HepG2 (cell line): ENCODE measurements at regions not wholly inside any gene's neighbourhood (a gene's known extent, or its start where the extent isn't known, plus 50 kb on each side); places are given as distances from the start of the nearest gene placed in this dataset.

Experiments used
- ATAC-seq: fragments of 200-7000 bp; cut with Tn5 transposase; 3 replicates; pipeline ENCODE4 v1.9.1; 2020; ENCODE audit warnings: mild to moderate bottlenecking, moderate library complexity
- BruUV-seq: library from RNA; stranded (reverse); fragments of 400-500 nt; replicated peaks from 2 replicates; lab custom pipeline; 2021; lab: Mats Ljungman, UMichigan
- CTCF ChIA-PET: fragments of 300-600 bp; formaldehyde crosslinking; extraction: SDS; loops from one replicate; lab custom pipeline; 2021; ENCODE audit warnings: low total read pairs, inconsistent platforms, low intra/inter-chr PET ratio; lab: Yijun Ruan, JAX
- POLR2A ChIA-PET: fragments of 350-600 bp; sonication (Branson Sonifier 250); formaldehyde crosslinking; loops from one replicate; lab custom pipeline; 2020; ENCODE audit warnings: antibody characterized with exemption, inconsistent platforms; lab: Yijun Ruan, JAX
- DNase-seq: peaks from one replicate; pipeline ENCODE4 v3.0.0-alpha.2; 2015; ENCODE audit warnings: low spot score
- FAIRE-seq: peaks from 3 replicates; lab custom pipeline; 2011; peaks lifted over from hg19 to GRCh38; lab: Jason Lieb, UNC
- H2AFZ ChIP-seq: one replicate; pipeline ENCODE4 v1.6.1; 2011; ENCODE audit warnings: low read length, inconsistent platforms
- H3K27ac ChIP-seq: fragments of 300-600 bp; 3 replicates; pipeline ENCODE4 v1.8.0; 2011; ENCODE audit warnings: mixed run types, mild to moderate bottlenecking, mixed read lengths, low read length, inconsistent platforms; ENCODE audit not compliant: insufficient read depth; ENCODE audit errors: extremely low read length
- H3K27me3 ChIP-seq, 2 experiments: fragments of 200-600 bp in 1 of 2; 2 replicates in 1 of 2; 3 replicates in 1 of 2; pipeline versions ENCODE4 v1.6.0 to v1.8.0; 2011; ENCODE audit warnings: low read length in 2 of 2, mild to moderate bottlenecking in 2 of 2, moderate library complexity in 2 of 2, inconsistent platforms in 1 of 2; ENCODE audit not compliant: insufficient read depth in 2 of 2, control insufficient read depth in 1 of 2
- H3K36me3 ChIP-seq, 2 experiments: fragments of 200-600 bp in 1 of 2; replicated peaks in 1 of 2; 2 replicates in 1 of 2; 3 replicates in 1 of 2; pipeline versions ENCODE4 v1.5.1 to v1.8.0; 2011; ENCODE audit warnings: low read length in 2 of 2, inconsistent platforms in 1 of 2; ENCODE audit not compliant: insufficient read depth in 2 of 2, control insufficient read depth in 1 of 2
- H3K4me1 ChIP-seq: 2 replicates; pipeline ENCODE4 v1.5.1; 2012; ENCODE audit warnings: low read length, inconsistent platforms; ENCODE audit not compliant: insufficient read depth
- H3K4me2 ChIP-seq: 2 replicates; pipeline ENCODE4 v1.6.0; 2011; ENCODE audit warnings: low read depth, low read length, inconsistent platforms
- H3K4me3 ChIP-seq, 3 experiments: fragments of 200-600 bp in 1 of 3; sonication (generic), shearing (Covaris generic) in 1 of 3; replicated peaks in 1 of 3; 2 replicates each; pipeline ENCODE4 v1.5.1; 2011 to 2016; ENCODE audit warnings: low read length in 3 of 3, inconsistent platforms in 2 of 3, low read depth in 2 of 3, mild to moderate bottlenecking in 2 of 3, control low read depth in 1 of 3, mixed read lengths in 1 of 3; ENCODE audit not compliant: insufficient read depth in 1 of 3
- H3K79me2 ChIP-seq: one replicate; pipeline ENCODE4 v1.6.1; 2011; ENCODE audit warnings: low read length, inconsistent platforms; ENCODE audit not compliant: insufficient read depth
- H3K9ac ChIP-seq: 2 replicates; pipeline ENCODE4 v1.6.0; 2011; ENCODE audit warnings: mild to moderate bottlenecking, low read depth, low read length, inconsistent platforms; ENCODE audit not compliant: insufficient read depth
- H3K9me3 ChIP-seq: 2 replicates; pipeline ENCODE4 v1.5.1; 2012; ENCODE audit warnings: mild to moderate bottlenecking, low read length
- H4K20me1 ChIP-seq: 2 replicates; pipeline ENCODE4 v1.6.0; 2011; ENCODE audit warnings: inconsistent platforms, mild to moderate bottlenecking, low read length, moderate library complexity; ENCODE audit not compliant: insufficient read depth
- DMTF1 ChIP-seq: sonication (generic); formaldehyde crosslinking; IDR thresholded peaks from 2 replicates; pipeline ENCODE4 v1.4.0; 2020; ENCODE audit warnings: mild to moderate bottlenecking, missing genetic modification reagents
- MBNL3 ChIP-seq: fragments of 250-450 bp; sonication (Bioruptor Pico); conservative IDR thresholded peaks from 2 replicates; pipeline ENCODE4 v1.8.0; 2022; ENCODE audit warnings: mild to moderate bottlenecking, inconsistent platforms
- MEIS1 ChIP-seq: sonication (generic); formaldehyde crosslinking; IDR thresholded peaks from 2 replicates; pipeline ENCODE4 v1.9.0; 2021; ENCODE audit warnings: mild to moderate bottlenecking, missing genetic modification reagents, moderate library complexity, borderline replicate concordance
- PITX1 ChIP-seq: sonication (generic); formaldehyde crosslinking; IDR thresholded peaks from 2 replicates; pipeline ENCODE4 v1.5.1; 2020; ENCODE audit warnings: mild to moderate bottlenecking, missing genetic modification reagents
- SRSF9 ChIP-seq: fragments of 200-400 bp; formaldehyde crosslinking; IDR thresholded peaks from 2 replicates; pipeline ENCODE4 v1.6.1; 2018; ENCODE audit warnings: borderline replicate concordance, mild to moderate bottlenecking, low read depth, low read length; ENCODE audit not compliant: insufficient read depth, poor library complexity, severe bottlenecking
- ZMAT3 ChIP-seq: sonication (generic); formaldehyde crosslinking; conservative IDR thresholded peaks from 2 replicates; pipeline ENCODE4 v1.7.0; 2021; ENCODE audit warnings: missing genetic modification reagents
- ZNF207 ChIP-seq: fragments of 450-650 bp; IDR thresholded peaks from 2 replicates; pipeline ENCODE4 v1.6.1; 2016; ENCODE audit warnings: antibody characterized with exemption, borderline replicate concordance
- ZNF709 ChIP-seq: sonication (generic); formaldehyde crosslinking; IDR thresholded peaks from 2 replicates; pipeline ENCODE4 v1.5.0; 2020; ENCODE audit warnings: mild to moderate bottlenecking, missing genetic modification reagents
- ZSCAN5A ChIP-seq: sonication (generic); formaldehyde crosslinking; IDR thresholded peaks from 2 replicates; pipeline ENCODE4 v1.8.0; 2022; ENCODE audit warnings: mild to moderate bottlenecking, missing genetic modification reagents, borderline replicate concordance
- WGBS: methylation state at CpG from one replicate; pipeline ENCODE4 v1.1.6; 2017; ENCODE audit warnings: low lambda C conversion rate; 5-methylcytosine and 5-hydroxymethylcytosine counted together
- in situ Hi-C: cut with HindIII; loops from 2 replicates; pipeline ENCODE4 v1.10.0; 2017; ENCODE audit warnings: low pct_unique_long_range_greater_than_20kb; ENCODE audit not compliant: extremely low pct_ligation_motif_present
- intact Hi-C: fragments of 100-400 bp; cut with micrococcal nuclease; formaldehyde crosslinking; loops from one replicate; pipeline ENCODE4 v1.10.0; 2022; ENCODE audit not compliant: unreplicated experiment

- TF ChIP-seq ZSCAN5A: no peak
Measured at GRCh38 chr5:50945139-50945538, 278.7 kb downstream of the PARP8 start (continued).

- FAIRE-seq (no peak), DNase-seq (no peak), ATAC-seq (no peak)
- no peaks in the 10 kb centered on the region for H3K9me3 ChIP-seq
- ChIA-PET POLR2A (no interaction called here), CTCF (no interaction called here)
- no peak overlapping the region for H3K27ac ChIP-seq
- 13% methylated on average over 6 of the region's 6 CpGs for WGBS
- H3K36me3 ChIP-seq: no peaks in the 10 kb centered on the region
- no peaks in the 10 kb centered on the region; a peak in 1 of 5 replicates for H3K27me3 ChIP-seq
- H3K4me3 ChIP-seq: no peak overlapping the region
- H2AFZ ChIP-seq: no peak overlapping the region
- H3K9ac ChIP-seq: no peak overlapping the region
- no peak overlapping the region for H3K4me2 ChIP-seq
- in situ Hi-C loops (no loop called here), intact Hi-C loops (loop anchor here (10.0 kb wide), 1 partner anchor 257 kb away; no protein-coding TSS in a partner anchor)
- no peaks in the 10 kb centered on the region for H3K4me1 ChIP-seq
- no TSS peak for BruUV-seq
- no peaks in the 10 kb centered on the region for H4K20me1 ChIP-seq
- no peaks in the 10 kb centered on the region for H3K79me2 ChIP-seq
- no peak for TF ChIP-seq ZNF207
- TF ChIP-seq SRSF9: no peak
- no peak for TF ChIP-seq MEIS1 (CRISPR knock-in tag)
- TF ChIP-seq MBNL3 (CRISPR knock-in tag): no peak
- no peak for TF ChIP-seq PITX1
- no peak for TF ChIP-seq DMTF1 (CRISPR knock-in tag)
- no peak for TF ChIP-seq ZMAT3 (CRISPR knock-in tag)
- TF ChIP-seq ZNF709: no peak
Measured at GRCh38 chr5:50947906-50948683, 281.7 kb downstream of the PARP8 start.
